Liver (tissue), 8 donors: ENCODE measurements at regions not wholly inside any gene's neighbourhood (a gene's known extent, or its start where the extent isn't known, plus 50 kb on each side); places are given as distances from the start of the nearest gene placed in this dataset.

Experiments
- DNase-seq: peaks from one replicate; pipeline ENCODE4 v3.0.0-alpha.2; 2017; ENCODE audit warnings: low spot score
- H3K27ac ChIP-seq, 2 donors: one replicate each; pipeline ENCODE4 v1.7.0; 2013; ENCODE audit warnings: inconsistent platforms in 2 of 2, low read length in 2 of 2, control low read depth in 1 of 2, low read depth in 1 of 2, mild to moderate bottlenecking in 1 of 2
- H3K27me3 ChIP-seq, 4 donors: one replicate each; pipeline versions ENCODE4 v1.6.1 to v1.7.0; 2013; ENCODE audit warnings: low read length in 3 of 4, inconsistent platforms in 1 of 4, mild to moderate bottlenecking in 1 of 4, moderate library complexity in 1 of 4; ENCODE audit not compliant: control insufficient read depth in 4 of 4, insufficient read depth in 4 of 4
- H3K36me3 ChIP-seq, 4 donors: one replicate each; pipeline versions ENCODE4 v1.6.1 to v1.7.0; 2013; ENCODE audit warnings: low read length in 3 of 4, mild to moderate bottlenecking in 3 of 4, low read depth in 1 of 4, moderate library complexity in 1 of 4; ENCODE audit not compliant: control insufficient read depth in 4 of 4, insufficient read depth in 3 of 4
- H3K4me1 ChIP-seq, 4 donors: one replicate each; pipeline versions ENCODE4 v1.6.1 to v1.7.0; 2013; ENCODE audit warnings: low read length in 3 of 4, mild to moderate bottlenecking in 3 of 4, moderate library complexity in 1 of 4; ENCODE audit not compliant: control insufficient read depth in 4 of 4, insufficient read depth in 4 of 4
- H3K4me3 ChIP-seq, 3 donors: one replicate each; pipeline versions ENCODE4 v1.6.1 to v1.7.0; 2013; ENCODE audit warnings: low read length in 3 of 3, control low read depth in 1 of 3, low read depth in 1 of 3, mild to moderate bottlenecking in 1 of 3
- H3K9ac ChIP-seq, 2 donors: one replicate each; pipeline ENCODE4 v1.7.0; 2013; ENCODE audit warnings: low read length in 2 of 2, mild to moderate bottlenecking in 2 of 2, moderate library complexity in 2 of 2, control low read depth in 1 of 2, low read depth in 1 of 2
- H3K9me3 ChIP-seq, 4 donors: one replicate each; pipeline versions ENCODE4 v1.6.1 to v1.7.0; 2013; ENCODE audit warnings: low read length in 3 of 4; ENCODE audit not compliant: control insufficient read depth in 4 of 4
- ATF3 ChIP-seq: IDR thresholded peaks from 2 replicates; pipeline ENCODE4 v1.6.1; 2016; ENCODE audit warnings: antibody characterized with exemption
- CTCF ChIP-seq: fragments of 150-350 bp; IDR thresholded peaks from 2 replicates; pipeline ENCODE4 v1.5.1; 2017; ENCODE audit warnings: improper control_type of control experiment, low read depth, low read length; ENCODE audit not compliant: missing input control
- EGR1 ChIP-seq, 2 donors: IDR thresholded peaks; 2 replicates each; pipeline ENCODE4 v1.6.1; 2016 to 2018; ENCODE audit warnings: antibody characterized with exemption in 2 of 2, low read depth in 2 of 2
- FOXA1 ChIP-seq: IDR thresholded peaks from 2 replicates; pipeline ENCODE4 v1.6.1; 2016; ENCODE audit warnings: antibody characterized with exemption
- HNF4A ChIP-seq, 2 donors: conservative IDR thresholded peaks; 2 replicates each; pipeline ENCODE4 v1.6.1; 2016; ENCODE audit warnings: antibody characterized with exemption in 2 of 2, mild to moderate bottlenecking in 2 of 2
- HNF4G ChIP-seq: IDR thresholded peaks from 2 replicates; pipeline ENCODE4 v1.6.1; 2016; ENCODE audit warnings: antibody characterized with exemption
- MAX ChIP-seq: IDR thresholded peaks from 2 replicates; pipeline ENCODE4 v1.6.1; 2016; ENCODE audit warnings: antibody characterized with exemption
- REST ChIP-seq: IDR thresholded peaks from 2 replicates; pipeline ENCODE4 v1.6.1; 2016; ENCODE audit warnings: antibody characterized with exemption, mild to moderate bottlenecking
- RXRA ChIP-seq, 2 donors: IDR thresholded peaks; 2 replicates each; pipeline ENCODE4 v1.6.1; 2017 to 2018; ENCODE audit warnings: antibody characterized with exemption in 2 of 2, mild to moderate bottlenecking in 1 of 2
- TAF1 ChIP-seq: conservative IDR thresholded peaks from 2 replicates; pipeline ENCODE4 v1.6.1; 2016; ENCODE audit warnings: antibody characterized with exemption, mild to moderate bottlenecking
- ZBTB33 ChIP-seq: IDR thresholded peaks from 2 replicates; pipeline ENCODE4 v1.6.1; 2016; ENCODE audit warnings: antibody characterized with exemption
- WGBS: extraction: QIAGEN DNeasy Blood & Tissue Kit; methylation state at CpG from one replicate; pipeline ENCODE4 v1.1.7; 2013; 5-methylcytosine and 5-hydroxymethylcytosine counted together
- donor health status: healthy.
- donor health status: healthy.
- donor health status: healthy.
- donor health status: healthy.
- donor health status: healthy.

GRCh38 chr14:29220072-29220471 is 453.5 kb downstream of the FOXG1 start (continued):
- no peak for TF ChIP-seq REST
- TF ChIP-seq HNF4A (conservative IDR thresholded peaks at IDR 0.05) = no peak

- TF ChIP-seq FOXA1 = no peak
- no peak for TF ChIP-seq ATF3
- no peak for TF ChIP-seq TAF1
- no peak for TF ChIP-seq EGR1 (IDR thresholded peaks at IDR 0.05; ENCODE audit: low read depth in 2 of 2)
- TF ChIP-seq HNF4A (conservative IDR thresholded peaks at IDR 0.05) = no peak
- no peak for TF ChIP-seq REST
- no peak for TF ChIP-seq CTCF
- TF ChIP-seq ZBTB33 = no peak
- TF ChIP-seq MAX = no peak
- TF ChIP-seq HNF4G = no peak
- no peak for TF ChIP-seq RXRA (IDR thresholded peaks at IDR 0.05)
- WGBS = 51% methylated on average over 3 of the region's 3 CpGs
- no peak overlapping the region for H3K4me3 ChIP-seq
Observed at GRCh38 chr14:29220566-29220965, 454.0 kb downstream of the FOXG1 start.

More at GRCh38 chr14:29220566-29220965, 454.0 kb downstream of the FOXG1 start:
- no peak for DNase-seq
- H3K9me3 ChIP-seq = no peaks in the 10 kb centered on the region
- H3K9ac ChIP-seq = no peak overlapping the region
- no peak overlapping the region for H3K27ac ChIP-seq
- no peaks in the 10 kb centered on the region for H3K36me3 ChIP-seq
- peaks cover 0 to 3% (median 0%) of the 10 kb centered on the region in 4 donors for H3K27me3 ChIP-seq
- H3K4me1 ChIP-seq = no peaks in the 10 kb centered on the region
